ENCODE measurements at regions not wholly inside any gene's neighbourhood (a gene's known extent, or its start where the extent isn't known, plus 50 kb on each side); places are given as distances from the start of the nearest gene placed in this dataset.

DNA sequence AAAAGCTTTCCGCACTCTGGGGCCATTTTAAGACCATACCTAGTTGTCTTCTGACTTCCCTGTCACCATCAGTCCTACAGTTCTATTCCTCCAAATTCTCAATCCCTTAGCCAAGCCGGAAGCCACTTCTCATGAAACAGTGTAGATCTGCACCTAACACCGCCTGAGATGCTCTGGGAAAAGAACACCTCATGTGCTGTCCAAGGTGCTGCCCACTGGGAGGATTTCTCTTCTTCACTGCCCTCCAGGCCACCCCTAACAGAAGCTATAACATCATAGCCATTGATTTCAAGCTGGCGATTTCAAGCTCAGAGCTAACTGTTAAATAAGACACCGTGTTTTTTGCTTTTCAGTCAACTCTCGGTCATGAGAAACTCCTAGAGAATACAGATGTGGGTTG is 559.3 kb downstream of the CCDC171 start:
- H3K9me3 ChIP-seq (ENCODE audit: control insufficient read depth, insufficient read depth, low read depth, low read length): no peaks in the 10 kb centered on the region
- no peaks in the 10 kb centered on the region for H3K36me3 ChIP-seq (ENCODE audit: control insufficient read depth, insufficient read depth, low read length)
- no peaks in the 10 kb centered on the region for H3K27me3 ChIP-seq (ENCODE audit: control insufficient read depth, insufficient read depth, low read length)
- H3K4me2 ChIP-seq (ENCODE audit: extremely low read depth, insufficient read depth, low read length): no peak overlapping the region
- TF ChIP-seq EZH2 (IDR thresholded peaks at IDR 0.05; ENCODE audit: low read length, missing control alignments): no peak
- TF ChIP-seq, protein P1, sequence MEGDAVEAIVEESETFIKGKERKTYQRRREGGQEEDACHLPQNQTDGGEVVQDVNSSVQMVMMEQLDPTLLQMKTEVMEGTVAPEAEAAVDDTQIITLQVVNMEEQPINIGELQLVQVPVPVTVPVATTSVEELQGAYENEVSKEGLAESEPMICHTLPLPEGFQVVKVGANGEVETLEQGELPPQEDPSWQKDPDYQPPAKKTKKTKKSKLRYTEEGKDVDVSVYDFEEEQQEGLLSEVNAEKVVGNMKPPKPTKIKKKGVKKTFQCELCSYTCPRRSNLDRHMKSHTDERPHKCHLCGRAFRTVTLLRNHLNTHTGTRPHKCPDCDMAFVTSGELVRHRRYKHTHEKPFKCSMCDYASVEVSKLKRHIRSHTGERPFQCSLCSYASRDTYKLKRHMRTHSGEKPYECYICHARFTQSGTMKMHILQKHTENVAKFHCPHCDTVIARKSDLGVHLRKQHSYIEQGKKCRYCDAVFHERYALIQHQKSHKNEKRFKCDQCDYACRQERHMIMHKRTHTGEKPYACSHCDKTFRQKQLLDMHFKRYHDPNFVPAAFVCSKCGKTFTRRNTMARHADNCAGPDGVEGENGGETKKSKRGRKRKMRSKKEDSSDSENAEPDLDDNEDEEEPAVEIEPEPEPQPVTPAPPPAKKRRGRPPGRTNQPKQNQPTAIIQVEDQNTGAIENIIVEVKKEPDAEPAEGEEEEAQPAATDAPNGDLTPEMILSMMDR (conservative IDR thresholded peaks at IDR 0.05 in 1 of 2, IDR thresholded peaks at IDR 0.05 in 1 of 2; ENCODE audit: low read depth in 1 of 2, low read length in 2 of 2): no peak
- DNase-seq (ENCODE audit: low read depth in 2 of 2): no peak
- no peak overlapping the region for H3K27ac ChIP-seq (ENCODE audit: insufficient read depth, low read length)
- no peak overlapping the region for H3K9ac ChIP-seq (ENCODE audit: insufficient read depth, low read length)
- H3K4me1 ChIP-seq (ENCODE audit: control insufficient read depth, extremely low read depth, insufficient read depth, low read length): no peaks in the 10 kb centered on the region
- no peak overlapping the region for H2AFZ ChIP-seq (ENCODE audit: low read length)
- H4K20me1 ChIP-seq (ENCODE audit: control insufficient read depth, extremely low read depth, insufficient read depth, low read length): no peaks in the 10 kb centered on the region
- H3K4me3 ChIP-seq (replicated peaks in 1 of 4; ENCODE audit: control extremely low read depth in 1 of 4, insufficient read depth in 1 of 4, low read depth in 3 of 4, low read length in 4 of 4): no peak overlapping the region
- H3K79me2 ChIP-seq (ENCODE audit: control insufficient read depth, insufficient read depth, low read length): no peaks in the 10 kb centered on the region

DNA sequence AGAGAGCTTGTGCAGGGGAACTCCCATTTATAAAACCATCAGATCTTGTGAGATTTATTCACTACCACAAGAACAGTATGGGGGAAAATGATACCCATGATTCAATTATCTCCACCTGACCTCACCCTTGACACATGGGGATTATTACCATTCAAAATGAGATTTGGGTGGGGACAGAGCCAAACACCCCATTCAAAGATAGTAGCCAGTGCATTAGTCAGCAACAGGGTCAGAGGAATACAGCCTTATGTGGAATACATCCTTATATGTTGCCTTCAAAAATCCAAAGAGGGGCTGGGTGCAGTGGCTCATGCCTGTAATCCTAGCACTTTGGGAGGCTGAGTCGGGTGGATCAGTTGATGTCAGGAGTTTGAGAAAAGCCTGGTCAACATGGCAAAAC is 563.2 kb downstream of the CCDC171 start:
- Histone ChIP-seq H3K4me2 (ENCODE audit: extremely low read depth, insufficient read depth, low read length) (no peak overlapping the region), H3K9me3 (ENCODE audit: control insufficient read depth, insufficient read depth, low read depth, low read length) (no peaks in the 10 kb centered on the region), H3K4me1 (ENCODE audit: control insufficient read depth, extremely low read depth, insufficient read depth, low read length) (peaks cover 2% of the 10 kb centered on the region), H3K27me3 (ENCODE audit: control insufficient read depth, insufficient read depth, low read length) (no peaks in the 10 kb centered on the region), H3K4me3 (replicated peaks in 1 of 4; ENCODE audit: control extremely low read depth in 1 of 4, insufficient read depth in 1 of 4, low read depth in 3 of 4, low read length in 4 of 4) (no peak overlapping the region), H2AFZ (ENCODE audit: low read length) (no peak overlapping the region), H3K27ac (ENCODE audit: insufficient read depth, low read length) (no peak overlapping the region), H3K9ac (ENCODE audit: insufficient read depth, low read length) (no peak overlapping the region), H3K79me2 (ENCODE audit: control insufficient read depth, insufficient read depth, low read length) (no peaks in the 10 kb centered on the region), H4K20me1 (ENCODE audit: control insufficient read depth, extremely low read depth, insufficient read depth, low read length) (no peaks in the 10 kb centered on the region), H3K36me3 (ENCODE audit: control insufficient read depth, insufficient read depth, low read length) (no peaks in the 10 kb centered on the region)
- no peak for DNase-seq (ENCODE audit: low read depth in 2 of 2)
- no peak for TF ChIP-seq EZH2 (IDR thresholded peaks at IDR 0.05; ENCODE audit: low read length, missing control alignments)
- TF ChIP-seq, protein P1 (conservative IDR thresholded peaks at IDR 0.05 in 1 of 2, IDR thresholded peaks at IDR 0.05 in 1 of 2; ENCODE audit: low read depth in 1 of 2, low read length in 2 of 2): no peak

DNA sequence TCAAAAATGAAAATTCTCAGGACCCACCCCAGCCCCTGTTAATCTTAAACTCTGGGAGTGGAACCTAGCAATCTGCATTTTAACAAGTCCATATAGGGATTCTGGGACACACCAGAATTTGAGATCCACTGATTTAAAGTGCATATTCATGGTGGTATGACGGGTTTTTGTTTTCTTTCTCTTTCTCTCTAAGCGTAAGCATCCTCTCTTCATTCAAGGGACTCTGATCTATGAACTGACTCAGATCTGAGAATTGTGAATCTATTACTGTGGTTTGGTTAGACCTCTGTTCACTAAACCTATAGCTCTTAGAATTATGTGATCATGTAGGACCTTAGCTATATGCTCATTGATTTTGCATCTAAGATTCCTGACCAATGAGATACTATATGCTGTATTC is 565.2 kb downstream of the CCDC171 start:
- Histone ChIP-seq H3K27me3 (ENCODE audit: control insufficient read depth, insufficient read depth, low read length) (no peaks in the 10 kb centered on the region), H3K4me2 (ENCODE audit: extremely low read depth, insufficient read depth, low read length) (no peak overlapping the region), H3K9ac (ENCODE audit: insufficient read depth, low read length) (no peak overlapping the region), H3K27ac (ENCODE audit: insufficient read depth, low read length) (no peak overlapping the region), H2AFZ (ENCODE audit: low read length) (no peak overlapping the region), H4K20me1 (ENCODE audit: control insufficient read depth, extremely low read depth, insufficient read depth, low read length) (no peaks in the 10 kb centered on the region), H3K79me2 (ENCODE audit: control insufficient read depth, insufficient read depth, low read length) (no peaks in the 10 kb centered on the region), H3K4me3 (replicated peaks in 1 of 4; ENCODE audit: control extremely low read depth in 1 of 4, insufficient read depth in 1 of 4, low read depth in 3 of 4, low read length in 4 of 4) (no peak overlapping the region), H3K36me3 (ENCODE audit: control insufficient read depth, insufficient read depth, low read length) (no peaks in the 10 kb centered on the region), H3K4me1 (ENCODE audit: control insufficient read depth, extremely low read depth, insufficient read depth, low read length) (peaks cover 2% of the 10 kb centered on the region), H3K9me3 (ENCODE audit: control insufficient read depth, insufficient read depth, low read depth, low read length) (no peaks in the 10 kb centered on the region)
- no peak for TF ChIP-seq EZH2 (IDR thresholded peaks at IDR 0.05; ENCODE audit: low read length, missing control alignments)
- TF ChIP-seq, protein P1 (conservative IDR thresholded peaks at IDR 0.05 in 1 of 2, IDR thresholded peaks at IDR 0.05 in 1 of 2; ENCODE audit: low read depth in 1 of 2, low read length in 2 of 2): no peak
- no peak for DNase-seq (ENCODE audit: low read depth in 2 of 2)

Data from fibroblast of lung (primary cell).